ENCODE measurements at regions not wholly inside any gene's neighbourhood (a gene's known extent, or its start where the extent isn't known, plus 50 kb on each side); places are given as distances from the start of the nearest gene placed in this dataset.

DNA sequence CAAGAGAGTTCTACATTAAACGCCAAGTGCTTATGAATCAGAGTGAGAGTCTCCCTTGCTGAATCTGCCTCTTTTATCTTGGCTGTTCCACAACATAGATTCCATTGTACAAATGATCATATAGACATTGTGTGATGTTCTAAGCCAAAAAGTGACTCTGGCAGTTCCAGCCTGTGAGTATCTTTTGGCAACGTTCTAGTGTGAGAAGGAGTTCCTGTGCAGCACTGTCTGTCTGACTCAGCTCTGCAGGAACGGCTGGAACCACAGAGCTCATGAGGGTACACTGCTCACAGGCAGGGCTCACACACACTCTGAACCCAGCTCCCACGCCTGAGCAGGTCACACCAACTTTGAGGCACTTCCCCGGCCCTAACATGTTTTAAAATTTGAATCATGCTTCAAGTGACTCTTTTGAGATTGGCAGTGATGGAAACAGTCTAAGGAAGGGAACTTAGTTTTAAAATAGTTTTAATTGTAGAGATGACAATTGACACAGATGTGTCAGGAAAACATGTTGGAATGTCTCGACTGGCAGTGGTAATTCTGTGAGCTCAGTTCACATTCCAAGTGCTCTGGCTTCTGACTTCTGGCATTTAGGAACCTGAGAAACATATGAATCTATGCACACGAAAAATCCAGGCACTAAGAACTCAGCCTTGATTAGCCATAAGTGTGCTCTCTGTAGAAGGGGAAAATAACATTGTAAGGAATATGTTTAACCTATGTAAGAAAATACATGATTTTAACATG lies 272.0 kb downstream of the UQCRFS1 start:
- Histone ChIP-seq H3K4me3 (ENCODE audit: low read length) (no peak overlapping the region), H3K4me1 (ENCODE audit: insufficient read depth, low read length) (no peaks in the 10 kb centered on the region), H3K9me3 (ENCODE audit: low read depth, low read length) (no peaks in the 10 kb centered on the region), H3K27me3 (ENCODE audit: insufficient read depth, low read length) (no peaks in the 10 kb centered on the region)

GRCh38 chr19:28939236-28939635 lies 273.7 kb downstream of the UQCRFS1 start:
- Histone ChIP-seq H3K4me3 (ENCODE audit: low read length) (no peak overlapping the region), H3K27me3 (ENCODE audit: insufficient read depth, low read length) (no peaks in the 10 kb centered on the region), H3K9me3 (ENCODE audit: low read depth, low read length) (no peaks in the 10 kb centered on the region), H3K4me1 (ENCODE audit: insufficient read depth, low read length) (no peaks in the 10 kb centered on the region)

DNA sequence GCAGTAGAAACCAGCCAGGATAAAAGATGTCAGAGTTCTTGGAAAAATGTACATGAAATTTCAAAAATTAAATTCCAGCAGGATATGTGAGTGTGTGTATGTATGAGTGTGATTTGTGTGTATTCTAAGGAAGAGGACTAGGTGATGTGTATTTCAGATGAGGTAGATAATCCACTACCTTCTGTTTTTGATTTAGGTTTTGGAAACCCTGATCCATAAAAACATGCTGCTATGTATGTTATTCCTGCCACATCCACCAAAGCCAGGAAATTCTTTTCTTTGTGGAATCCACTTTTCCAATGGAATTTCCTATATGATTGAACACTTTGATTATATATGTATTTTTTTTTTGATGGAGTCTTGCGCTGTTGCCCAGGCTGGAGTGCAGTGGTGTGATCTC lies 276.9 kb downstream of the UQCRFS1 start:
- H3K4me1 ChIP-seq (ENCODE audit: insufficient read depth, low read length), result no peaks in the 10 kb centered on the region
- no peak overlapping the region for H3K4me3 ChIP-seq (ENCODE audit: low read length)
- no peaks in the 10 kb centered on the region for H3K9me3 ChIP-seq (ENCODE audit: low read depth, low read length)
- H3K27me3 ChIP-seq (ENCODE audit: insufficient read depth, low read length), result no peaks in the 10 kb centered on the region

- no peak overlapping the region for H3K4me3 ChIP-seq (ENCODE audit: low read length)
- H3K27me3 ChIP-seq (ENCODE audit: insufficient read depth, low read length), result no peaks in the 10 kb centered on the region
- no peaks in the 10 kb centered on the region for H3K9me3 ChIP-seq (ENCODE audit: low read depth, low read length)
- H3K4me1 ChIP-seq (ENCODE audit: insufficient read depth, low read length), result no peaks in the 10 kb centered on the region
Observed at GRCh38 chr19:28934631-28935030, 278.3 kb downstream of the UQCRFS1 start.

- Histone ChIP-seq H3K4me1 (ENCODE audit: insufficient read depth, low read length) (no peaks in the 10 kb centered on the region), H3K9me3 (ENCODE audit: low read depth, low read length) (no peaks in the 10 kb centered on the region), H3K27me3 (ENCODE audit: insufficient read depth, low read length) (no peaks in the 10 kb centered on the region), H3K4me3 (ENCODE audit: low read length) (no peak overlapping the region)
Observed at GRCh38 chr19:28933039-28933438, 279.9 kb downstream of the UQCRFS1 start.

DNA sequence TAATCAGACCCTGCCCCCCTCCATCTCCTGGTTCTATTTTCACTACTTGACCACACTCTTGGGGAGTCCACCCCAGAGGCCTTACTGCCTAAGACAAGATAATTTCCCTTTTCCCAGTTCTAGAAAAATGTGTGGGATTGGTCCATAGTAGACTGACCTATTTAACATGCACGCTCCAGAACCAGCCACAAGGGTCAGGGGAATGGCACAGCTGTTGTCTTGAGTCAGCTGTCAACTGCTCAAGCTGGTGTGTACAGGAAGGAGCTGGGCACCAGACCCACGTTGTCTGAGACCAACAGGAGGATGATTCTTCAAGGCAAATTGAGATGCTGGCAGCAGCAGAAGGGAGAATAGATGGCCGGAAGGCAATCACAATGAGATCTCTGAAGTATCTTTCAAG lies 280.5 kb downstream of the UQCRFS1 start:
- Histone ChIP-seq H3K4me1 (ENCODE audit: insufficient read depth, low read length) (no peaks in the 10 kb centered on the region), H3K4me3 (ENCODE audit: low read length) (no peak overlapping the region), H3K9me3 (ENCODE audit: low read depth, low read length) (no peaks in the 10 kb centered on the region), H3K27me3 (ENCODE audit: insufficient read depth, low read length) (no peaks in the 10 kb centered on the region)

- Histone ChIP-seq H3K27me3 (ENCODE audit: insufficient read depth, low read length) (no peaks in the 10 kb centered on the region), H3K4me3 (ENCODE audit: low read length) (no peak overlapping the region), H3K4me1 (ENCODE audit: insufficient read depth, low read length) (no peaks in the 10 kb centered on the region)
Observed at GRCh38 chr19:28929006-28929405, 283.9 kb downstream of the UQCRFS1 start.

DNA sequence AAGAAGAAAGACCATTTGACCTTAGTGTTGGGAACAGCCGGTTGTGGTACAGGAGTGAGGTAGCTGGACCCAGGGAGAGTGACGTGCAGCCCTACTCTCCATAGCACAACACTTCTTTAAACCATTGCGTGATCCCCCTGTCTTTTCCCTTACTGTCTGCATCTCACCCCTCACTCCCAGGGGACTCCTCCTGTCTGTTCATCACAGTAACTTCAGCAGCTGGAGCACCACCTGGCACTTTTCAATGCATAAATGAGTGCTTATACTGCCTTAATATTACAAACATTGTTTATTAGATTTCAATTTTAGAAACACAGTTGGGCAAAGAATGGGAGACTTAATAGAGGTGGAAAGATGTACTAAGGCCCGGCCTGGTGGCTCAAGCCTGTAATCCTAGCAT lies 285.5 kb downstream of the UQCRFS1 start:
- Histone ChIP-seq H3K9me3 (ENCODE audit: low read depth, low read length) (no peaks in the 10 kb centered on the region), H3K27me3 (ENCODE audit: insufficient read depth, low read length) (no peaks in the 10 kb centered on the region), H3K4me3 (ENCODE audit: low read length) (no peak overlapping the region), H3K4me1 (ENCODE audit: insufficient read depth, low read length) (no peaks in the 10 kb centered on the region)

More at GRCh38 chr19:28929006-28929405, 283.9 kb downstream of the UQCRFS1 start:
- H3K9me3 ChIP-seq (ENCODE audit: low read depth, low read length), result no peaks in the 10 kb centered on the region

- Histone ChIP-seq H3K4me1 (ENCODE audit: insufficient read depth, low read length) (no peaks in the 10 kb centered on the region), H3K27me3 (ENCODE audit: insufficient read depth, low read length) (no peaks in the 10 kb centered on the region), H3K4me3 (ENCODE audit: low read length) (no peak overlapping the region), H3K9me3 (ENCODE audit: low read depth, low read length) (no peaks in the 10 kb centered on the region)
Observed at GRCh38 chr19:28920269-28921066, 292.5 kb downstream of the UQCRFS1 start.

- Histone ChIP-seq H3K27me3 (ENCODE audit: insufficient read depth, low read length) (no peaks in the 10 kb centered on the region), H3K9me3 (ENCODE audit: low read depth, low read length) (no peaks in the 10 kb centered on the region), H3K4me1 (ENCODE audit: insufficient read depth, low read length) (no peaks in the 10 kb centered on the region), H3K4me3 (ENCODE audit: low read length) (no peak overlapping the region)
Observed at GRCh38 chr19:28917621-28918020, 295.3 kb downstream of the UQCRFS1 start.

DNA sequence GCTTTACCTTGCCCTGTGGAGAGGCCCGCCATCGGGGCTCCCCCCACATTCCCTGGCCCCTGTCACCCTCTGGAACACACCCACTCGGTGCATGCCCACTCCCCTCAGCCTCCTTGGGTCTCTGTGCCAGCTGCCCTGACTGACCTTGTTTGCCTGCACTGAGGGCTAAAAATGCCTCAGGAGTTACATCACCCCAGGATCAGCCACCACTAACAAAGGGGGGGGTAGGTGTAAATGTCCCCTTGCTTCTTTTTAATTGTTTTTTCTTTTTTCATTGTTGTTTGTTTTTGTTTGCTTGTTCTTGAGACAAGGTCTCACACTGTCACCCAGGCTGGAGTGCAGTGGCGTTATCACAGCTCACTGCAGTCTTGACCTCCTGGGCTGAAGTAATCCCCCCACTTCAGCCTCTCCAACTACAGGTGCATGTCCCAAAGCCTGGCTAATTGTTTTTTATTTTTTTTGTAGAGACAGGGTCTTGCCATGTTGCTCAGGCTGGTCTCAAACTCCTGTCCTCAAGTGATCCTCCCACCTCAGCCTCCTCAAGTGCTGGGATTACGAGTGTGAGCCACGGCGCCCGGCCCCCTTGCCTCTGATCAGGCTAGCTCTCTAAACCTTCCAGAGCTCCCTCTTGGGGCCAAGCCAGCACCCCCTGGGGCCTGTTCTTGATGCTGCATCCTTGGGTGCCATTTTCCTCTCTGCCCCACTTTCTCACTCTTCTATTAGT lies 297.1 kb downstream of the UQCRFS1 start:
- H3K4me1 ChIP-seq (ENCODE audit: insufficient read depth, low read length), result no peaks in the 10 kb centered on the region
- H3K9me3 ChIP-seq (ENCODE audit: low read depth, low read length), result no peaks in the 10 kb centered on the region
- no peaks in the 10 kb centered on the region for H3K27me3 ChIP-seq (ENCODE audit: insufficient read depth, low read length)
- no peak overlapping the region for H3K4me3 ChIP-seq (ENCODE audit: low read length)

DNA sequence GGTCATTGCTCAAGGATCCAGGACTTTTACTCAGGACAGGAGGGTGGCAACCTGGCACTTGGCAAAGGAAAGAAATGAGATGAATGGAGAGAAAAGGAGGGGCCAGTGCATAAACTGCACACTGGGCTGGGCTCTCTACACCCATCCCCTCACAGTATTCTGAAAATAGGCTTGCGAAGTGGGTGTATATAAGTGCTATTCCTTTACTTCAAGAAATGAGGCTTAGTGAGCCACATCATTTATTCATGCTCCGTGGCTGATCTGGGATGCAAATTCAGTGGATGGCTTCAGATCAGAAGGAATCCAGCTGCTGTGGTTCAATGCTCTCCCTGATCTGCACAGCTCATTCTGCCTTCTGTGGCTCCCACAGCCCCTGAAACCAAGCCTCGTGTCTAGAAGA lies 297.7 kb downstream of the UQCRFS1 start:
- Histone ChIP-seq H3K27me3 (ENCODE audit: insufficient read depth, low read length) (no peaks in the 10 kb centered on the region), H3K4me1 (ENCODE audit: insufficient read depth, low read length) (no peaks in the 10 kb centered on the region), H3K9me3 (ENCODE audit: low read depth, low read length) (no peaks in the 10 kb centered on the region), H3K4me3 (ENCODE audit: low read length) (no peak overlapping the region)

DNA sequence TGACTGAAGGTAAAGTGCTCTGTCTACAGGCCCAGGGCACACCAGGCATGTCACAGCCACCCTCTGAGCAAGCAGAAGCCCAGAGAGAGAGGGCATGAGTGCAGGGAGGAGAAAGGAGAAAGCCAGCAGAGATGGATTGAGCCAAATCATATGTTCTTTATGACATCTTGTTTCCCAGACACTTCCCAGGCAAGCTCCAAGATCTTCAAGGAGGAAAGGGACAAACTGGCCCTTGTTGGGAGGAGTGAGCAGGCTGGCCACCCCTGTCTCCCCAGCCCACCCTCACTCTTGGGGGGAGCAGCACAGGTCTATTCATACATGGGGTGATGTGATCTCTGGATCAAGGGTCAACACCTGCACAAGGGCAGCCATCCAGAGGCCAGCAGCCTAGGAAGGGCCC lies 298.8 kb downstream of the UQCRFS1 start:
- H3K4me1 ChIP-seq (ENCODE audit: insufficient read depth, low read length), result no peaks in the 10 kb centered on the region
- no peaks in the 10 kb centered on the region for H3K27me3 ChIP-seq (ENCODE audit: insufficient read depth, low read length)
- H3K9me3 ChIP-seq (ENCODE audit: low read depth, low read length), result no peaks in the 10 kb centered on the region
- H3K4me3 ChIP-seq (ENCODE audit: low read length), result no peak overlapping the region

DNA sequence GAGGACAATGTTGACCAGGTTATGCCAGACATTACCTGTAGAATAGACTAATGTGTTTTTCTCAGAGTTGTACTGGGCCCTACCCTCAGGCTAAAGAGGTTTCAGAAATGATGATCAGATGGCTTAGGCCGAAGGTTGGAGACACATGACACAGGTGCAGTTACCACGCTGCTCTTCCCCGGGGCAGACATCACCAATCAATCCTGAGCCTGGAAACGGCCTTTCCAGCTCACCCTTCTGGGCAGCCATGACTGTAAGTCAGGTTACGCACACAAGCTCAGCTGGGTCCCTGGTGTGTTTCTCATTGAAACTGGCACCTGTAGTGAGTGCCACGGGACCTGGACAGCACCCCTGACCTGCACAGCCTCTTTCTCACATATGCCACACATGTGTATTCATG lies 299.3 kb downstream of the UQCRFS1 start:
- Histone ChIP-seq H3K27me3 (ENCODE audit: insufficient read depth, low read length) (no peaks in the 10 kb centered on the region), H3K9me3 (ENCODE audit: low read depth, low read length) (no peaks in the 10 kb centered on the region), H3K4me1 (ENCODE audit: insufficient read depth, low read length) (no peaks in the 10 kb centered on the region), H3K4me3 (ENCODE audit: low read length) (no peak overlapping the region)

- Histone ChIP-seq H3K9me3 (ENCODE audit: low read depth, low read length) (no peaks in the 10 kb centered on the region), H3K4me1 (ENCODE audit: insufficient read depth, low read length) (no peaks in the 10 kb centered on the region), H3K4me3 (ENCODE audit: low read length) (no peak overlapping the region), H3K27me3 (ENCODE audit: insufficient read depth, low read length) (no peaks in the 10 kb centered on the region)
Observed at GRCh38 chr19:28908941-28909340, 304.0 kb downstream of the UQCRFS1 start.

Data from mononuclear cell (primary cell).